VCaP (cell line): ENCODE measurements at regions not wholly inside any gene's neighbourhood (a gene's known extent, or its start where the extent isn't known, plus 50 kb on each side); places are given as distances from the start of the nearest gene placed in this dataset.

Experiments used
- H3K27ac ChIP-seq: fragments of 450-650 bp; 2 replicates; pipeline ENCODE4 v1.5.1; 2017
- CTCF ChIP-seq: fragments of 450-650 bp; conservative IDR thresholded peaks from 2 replicates; pipeline ENCODE4 v1.5.1; 2017; ENCODE audit warnings: mild to moderate bottlenecking, moderate library complexity

GRCh38 chr14:44372807-44373489 lies 134.1 kb downstream of the FSCB start:
- TF ChIP-seq CTCF, result no peak
- no peak overlapping the region for H3K27ac ChIP-seq

- TF ChIP-seq CTCF, result no peak
- no peak overlapping the region for H3K27ac ChIP-seq
These were observed 134.9 kb downstream of the FSCB start for GRCh38 chr14:44372231-44372630.

- no peak for TF ChIP-seq CTCF
These were observed 136.4 kb downstream of the FSCB start for GRCh38 chr14:44370727-44371126.

GRCh38 chr14:44369401-44370123 lies 137.5 kb downstream of the FSCB start:
- TF ChIP-seq CTCF, result peak; percentile 50

More at GRCh38 chr14:44370727-44371126, 136.4 kb downstream of the FSCB start:
- no peak overlapping the region for H3K27ac ChIP-seq

GRCh38 chr14:44361083-44361482 lies 146.0 kb downstream of the FSCB start:
- no peak for TF ChIP-seq CTCF
- no peak overlapping the region for H3K27ac ChIP-seq

More at GRCh38 chr14:44369401-44370123, 137.5 kb downstream of the FSCB start:
- H3K27ac ChIP-seq, result no peak overlapping the region

- H3K27ac ChIP-seq, result no peak overlapping the region
- no peak for TF ChIP-seq CTCF
These were observed 153.3 kb downstream of the FSCB start for GRCh38 chr14:44353805-44354204.

GRCh38 chr14:44352201-44352600 lies 154.9 kb downstream of the FSCB start:
- TF ChIP-seq CTCF, result no peak
- H3K27ac ChIP-seq, result no peak overlapping the region
